Small intestine (tissue), 7 donors: ENCODE measurements at regions not wholly inside any gene's neighbourhood (a gene's known extent, or its start where the extent isn't known, plus 50 kb on each side); places are given as distances from the start of the nearest gene placed in this dataset.

Experiments used
- DNase-seq, 2 donors: peaks; one replicate each; pipeline versions ENCODE4 v3.0.0 to v3.0.0-alpha.2; 2013
- FAIRE-seq: peaks from 2 replicates; lab custom pipeline; 2012; peaks lifted over from hg19 to GRCh38; lab: Jason Lieb, UNC
- H3K27ac ChIP-seq, 3 donors: one replicate each; pipeline ENCODE4 v1.5.1; 2013; ENCODE audit warnings: low read length in 2 of 3, mild to moderate bottlenecking in 2 of 3, control low read depth in 1 of 3, inconsistent platforms in 1 of 3, low read depth in 1 of 3, moderate library complexity in 1 of 3
- H3K27me3 ChIP-seq, 3 donors: one replicate each; pipeline ENCODE4 v1.6.1; 2013; ENCODE audit warnings: low read length in 3 of 3, inconsistent platforms in 1 of 3; ENCODE audit not compliant: control insufficient read depth in 3 of 3, insufficient read depth in 3 of 3
- H3K36me3 ChIP-seq, 3 donors: one replicate each; pipeline ENCODE4 v1.6.1; 2013; ENCODE audit warnings: low read length in 3 of 3, inconsistent platforms in 1 of 3, low read depth in 1 of 3, mild to moderate bottlenecking in 1 of 3, moderate library complexity in 1 of 3; ENCODE audit not compliant: control insufficient read depth in 3 of 3, insufficient read depth in 2 of 3
- H3K4me1 ChIP-seq, 3 donors: one replicate each; pipeline ENCODE4 v1.6.1; 2013; ENCODE audit warnings: low read length in 2 of 3, inconsistent platforms in 1 of 3, low read depth in 1 of 3, mild to moderate bottlenecking in 1 of 3, moderate library complexity in 1 of 3; ENCODE audit not compliant: control insufficient read depth in 3 of 3, insufficient read depth in 2 of 3
- H3K4me3 ChIP-seq, 3 donors: one replicate each; pipeline ENCODE4 v1.5.1; 2013; ENCODE audit warnings: low read length in 3 of 3, control low read depth in 1 of 3, inconsistent platforms in 1 of 3, low read depth in 1 of 3, mild to moderate bottlenecking in 1 of 3, moderate library complexity in 1 of 3
- H3K9me3 ChIP-seq, 2 donors: one replicate each; pipeline ENCODE4 v1.6.1; 2013; ENCODE audit warnings: low read depth in 1 of 2, low read length in 1 of 2; ENCODE audit not compliant: control insufficient read depth in 2 of 2, insufficient read depth in 1 of 2
- WGBS, 3 donors: extraction: QIAGEN DNeasy Blood & Tissue Kit; methylation state at CpG; one replicate each; pipeline ENCODE4 v1.1.7; 2013; 5-methylcytosine and 5-hydroxymethylcytosine counted together
- donor health status: healthy with polysubstance abuse.
- donor health status: control.
- donor health status: control.
- donor health status: Bipolar disorder and iron deficiency.
- donor health status: healthy.

DNA sequence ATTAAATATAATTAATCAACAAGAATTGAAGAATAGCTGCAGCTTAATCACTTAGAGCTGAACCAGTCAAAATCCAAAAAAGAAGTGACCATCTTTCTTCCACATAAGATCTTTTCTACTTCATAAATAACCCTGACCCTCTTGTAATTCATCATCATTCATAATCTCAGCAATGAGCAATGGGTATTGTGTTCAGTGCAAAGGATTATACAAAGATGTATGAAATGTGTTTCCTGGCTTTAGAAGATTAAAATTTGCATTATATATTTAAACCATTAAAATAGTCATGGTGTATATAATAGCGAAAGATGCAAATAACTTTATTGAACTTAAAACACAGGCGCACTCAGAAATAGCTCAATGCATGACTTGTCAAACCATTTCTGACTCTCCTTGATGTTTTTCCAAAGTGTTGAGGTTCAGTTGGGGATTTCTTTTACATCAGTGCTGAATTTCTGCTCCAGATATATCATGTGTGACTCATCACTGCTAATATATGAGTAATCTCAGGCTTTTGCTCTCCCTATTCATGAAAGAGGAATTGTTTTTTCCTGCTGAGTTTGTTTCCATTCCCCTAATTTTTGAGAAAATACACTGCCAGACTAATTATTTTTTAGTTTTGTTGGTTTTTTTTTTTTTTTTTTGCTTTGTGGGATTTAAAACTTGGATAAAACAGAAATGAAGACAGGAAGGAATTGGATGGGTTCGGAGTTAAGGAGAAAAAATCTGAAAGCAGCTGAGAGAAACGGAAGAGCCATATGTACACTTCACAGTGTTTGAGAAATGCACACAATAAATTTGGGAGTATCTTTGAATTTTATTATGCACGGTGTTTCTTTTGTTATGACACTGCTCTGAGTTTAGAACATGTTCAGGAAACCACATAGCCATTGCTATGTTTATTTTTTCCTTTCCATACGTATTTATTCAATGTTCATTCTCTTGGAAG is 290.1 kb upstream of the PCDH7 start:
- WGBS, 3 donors, result 77 to 79% (median 79%) methylated on average over 6 of the region's 6 CpGs
- FAIRE-seq (no peak), DNase-seq (no peak)
- Histone ChIP-seq H3K4me3 (no peak overlapping the region), H3K27me3 (no peaks in the 10 kb centered on the region), H3K9me3 (no peaks in the 10 kb centered on the region), H3K27ac (no peak overlapping the region), H3K4me1 (no peaks in the 10 kb centered on the region), H3K36me3 (no peaks in the 10 kb centered on the region)

DNA sequence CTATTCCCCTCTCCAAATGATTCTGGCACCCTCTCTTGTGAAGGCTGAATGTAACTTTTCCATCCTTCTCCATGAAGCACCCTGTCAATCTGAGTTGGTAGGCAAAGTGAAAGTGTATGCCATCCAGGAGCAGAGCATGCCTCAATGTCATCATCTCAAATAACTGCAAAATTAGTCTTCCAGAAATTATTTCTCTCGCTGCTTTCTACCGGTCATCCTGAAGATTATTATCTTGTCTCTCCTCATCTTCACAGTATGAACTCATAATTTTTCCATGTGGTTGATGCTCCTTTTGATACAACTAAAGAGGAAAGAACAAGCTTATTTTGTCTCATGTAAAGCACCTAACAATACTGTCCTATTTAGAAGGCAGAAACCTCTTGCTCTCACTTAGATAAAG is 285.5 kb upstream of the PCDH7 start:
- FAIRE-seq, result no peak
- 41 to 47% (median 43%) methylated on average over 2 of the region's 2 CpGs for WGBS, 3 donors
- no peak overlapping the region for H3K4me3 ChIP-seq

DNA sequence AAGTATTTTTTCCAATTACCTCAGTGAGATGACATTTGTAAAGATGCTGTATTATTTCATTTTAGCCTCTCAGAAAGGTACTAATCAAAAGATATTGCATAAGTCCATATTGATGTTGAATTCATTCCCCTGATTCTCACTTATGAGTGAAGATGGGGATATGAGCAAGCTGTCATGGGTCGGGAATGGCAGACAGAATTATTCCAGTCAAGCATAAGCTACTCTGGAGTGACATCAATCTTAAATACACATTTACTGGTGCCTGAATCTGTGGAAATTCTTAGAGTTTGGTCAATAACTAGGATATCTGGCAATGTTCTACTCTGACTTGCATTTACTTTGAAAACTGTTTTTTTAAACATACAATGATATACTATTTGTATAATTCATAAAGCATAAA is 283.8 kb upstream of the PCDH7 start:
- 58 to 75% (median 61%) methylated on average over 1 of the region's 1 CpG for WGBS, 3 donors
- no peaks in the 10 kb centered on the region for H3K27me3 ChIP-seq
- no peak overlapping the region for H3K27ac ChIP-seq
- H3K36me3 ChIP-seq, result no peaks in the 10 kb centered on the region
- H3K9me3 ChIP-seq, result no peaks in the 10 kb centered on the region
- H3K4me3 ChIP-seq, result no peak overlapping the region
- FAIRE-seq, result no peak
- H3K4me1 ChIP-seq, result no peaks in the 10 kb centered on the region
- DNase-seq, result no peak

More for the DNA sequence above, 285.5 kb upstream of the PCDH7 start:
- no peak for DNase-seq
- H3K27ac ChIP-seq, result no peak overlapping the region
- no peaks in the 10 kb centered on the region for H3K9me3 ChIP-seq
- H3K4me1 ChIP-seq, result no peaks in the 10 kb centered on the region
- no peaks in the 10 kb centered on the region for H3K27me3 ChIP-seq
- no peaks in the 10 kb centered on the region for H3K36me3 ChIP-seq

DNA sequence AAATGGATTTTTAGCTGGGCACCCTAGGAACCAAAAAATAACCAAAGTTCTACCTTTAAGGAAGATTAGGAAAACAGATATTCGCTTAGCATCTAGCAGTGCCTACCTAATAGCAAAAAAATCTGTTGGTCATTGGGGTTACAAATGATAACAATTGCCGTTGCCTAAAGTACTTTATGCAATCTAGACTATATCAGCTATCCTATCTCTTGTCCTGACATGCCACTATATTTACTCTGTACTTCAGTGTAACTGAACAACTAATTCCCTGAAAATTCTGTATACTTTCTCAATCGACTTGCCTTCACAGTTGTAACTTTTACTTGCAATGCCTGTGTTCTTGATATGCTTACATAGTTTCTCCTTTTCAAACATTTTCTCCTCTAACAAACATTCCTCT is 282.9 kb upstream of the PCDH7 start:
- no peak for DNase-seq
- Histone ChIP-seq H3K4me1 (no peaks in the 10 kb centered on the region), H3K27ac (no peak overlapping the region), H3K36me3 (no peaks in the 10 kb centered on the region), H3K27me3 (no peaks in the 10 kb centered on the region), H3K9me3 (no peaks in the 10 kb centered on the region), H3K4me3 (no peak overlapping the region)
- WGBS, 3 donors, result 47 to 71% (median 61%) methylated on average over 3 of the region's 3 CpGs
- FAIRE-seq, result no peak

DNA sequence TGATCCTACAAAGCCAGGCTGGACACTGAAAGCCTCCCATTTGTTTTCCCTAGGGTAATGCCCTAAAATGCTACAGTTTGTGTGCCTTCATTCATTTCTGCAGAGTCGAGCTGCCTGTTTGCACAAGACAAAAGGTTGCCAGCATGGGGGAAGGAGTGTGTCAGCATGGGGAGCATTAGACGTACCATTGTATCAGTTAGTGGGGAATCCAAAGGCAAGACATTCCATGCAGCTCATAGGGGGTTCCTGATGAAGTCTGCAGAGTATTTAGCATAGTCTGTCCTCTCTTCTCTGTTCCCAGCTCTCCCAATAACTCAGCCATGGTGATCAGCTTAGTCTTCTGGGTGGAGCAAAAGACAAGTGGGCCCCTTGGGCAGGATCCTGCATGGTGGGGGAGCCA is 276.9 kb upstream of the PCDH7 start:
- FAIRE-seq (no peak), DNase-seq (no peak)
- WGBS, 3 donors, result 21 to 43% (median 27%) methylated on average over 2 of the region's 2 CpGs
- H3K4me3 ChIP-seq, result no peak overlapping the region
- H3K4me1 ChIP-seq, result no peaks in the 10 kb centered on the region
- no peaks in the 10 kb centered on the region for H3K27me3 ChIP-seq
- no peak overlapping the region for H3K27ac ChIP-seq
- H3K9me3 ChIP-seq, result no peaks in the 10 kb centered on the region
- no peaks in the 10 kb centered on the region for H3K36me3 ChIP-seq

DNA sequence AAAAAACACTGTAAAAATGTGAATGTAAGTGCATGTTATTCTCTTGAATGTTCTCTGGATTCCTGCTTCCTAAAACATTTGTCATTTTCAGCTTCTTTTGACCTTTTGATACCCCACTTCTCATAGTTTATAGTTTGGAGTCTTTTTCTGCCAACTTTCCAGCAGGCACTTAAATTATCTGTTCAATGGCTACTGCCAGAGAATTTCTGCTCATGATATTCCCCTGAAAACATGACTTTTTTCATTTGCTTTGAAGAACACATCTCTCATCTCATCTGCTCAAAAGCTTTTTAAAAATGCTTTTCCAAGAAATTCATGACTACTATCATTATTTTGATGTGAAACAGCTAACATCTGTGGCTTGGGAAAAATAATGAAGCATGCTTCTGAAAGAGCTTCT is 269.7 kb upstream of the PCDH7 start:
- Histone ChIP-seq H3K9me3 (no peaks in the 10 kb centered on the region), H3K27ac (no peak overlapping the region), H3K4me3 (no peak overlapping the region), H3K4me1 (no peaks in the 10 kb centered on the region), H3K36me3 (no peaks in the 10 kb centered on the region), H3K27me3 (no peaks in the 10 kb centered on the region)
- FAIRE-seq (no peak), DNase-seq (no peak)

DNA sequence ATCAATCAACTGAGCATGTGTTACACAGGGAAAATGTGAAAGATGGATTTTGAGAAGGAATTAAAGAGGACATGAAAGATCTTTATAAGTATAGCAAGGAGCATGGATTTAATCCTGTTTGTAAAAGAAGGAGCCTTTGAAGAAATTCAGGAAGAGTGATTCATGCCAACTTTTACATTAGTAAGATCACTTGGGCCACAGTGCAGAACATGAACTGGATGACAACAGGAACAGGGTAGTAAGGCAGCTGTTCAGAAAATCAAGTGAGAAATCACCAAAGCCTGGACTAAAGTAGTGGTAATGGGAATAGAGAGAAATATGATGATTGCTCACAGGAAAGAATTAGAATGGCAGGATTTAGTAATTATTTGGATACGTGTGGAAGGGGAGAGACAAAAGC is 265.7 kb upstream of the PCDH7 start:
- H3K36me3 ChIP-seq, result no peaks in the 10 kb centered on the region
- FAIRE-seq, result no peak

DNA sequence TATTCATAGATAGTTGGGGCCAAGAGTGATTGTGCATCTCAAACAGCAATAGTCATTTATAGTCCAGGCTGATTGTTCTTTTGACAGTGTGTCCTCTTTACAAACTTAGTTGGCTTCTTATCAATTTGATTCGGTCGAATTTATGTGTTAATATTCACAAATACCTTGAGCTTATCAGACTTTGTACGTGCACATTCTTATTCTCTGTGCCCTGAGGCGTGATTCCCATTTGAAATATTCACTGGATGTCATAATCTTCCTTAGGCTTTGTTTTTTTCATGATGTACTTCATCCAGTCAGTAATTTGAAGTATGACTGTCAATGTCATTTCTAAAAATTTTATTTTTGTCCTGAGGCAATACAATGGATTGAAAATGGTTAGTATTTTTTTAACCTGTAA is 263.5 kb upstream of the PCDH7 start:
- Histone ChIP-seq H3K27ac (no peak overlapping the region), H3K9me3 (no peaks in the 10 kb centered on the region), H3K4me3 (no peak overlapping the region), H3K36me3 (no peaks in the 10 kb centered on the region), H3K27me3 (no peaks in the 10 kb centered on the region), H3K4me1 (no peaks in the 10 kb centered on the region)
- WGBS, 3 donors, result 52 to 81% (median 66%) methylated on average over 4 of the region's 4 CpGs
- FAIRE-seq, result no peak
- DNase-seq, result no peak

More for the DNA sequence above, 265.7 kb upstream of the PCDH7 start:
- H3K4me1 ChIP-seq, result no peaks in the 10 kb centered on the region
- no peak overlapping the region for H3K4me3 ChIP-seq
- WGBS, 3 donors, result 82 to 100% (median 86%) methylated on average over 1 of the region's 1 CpG
- H3K9me3 ChIP-seq, result no peaks in the 10 kb centered on the region
- H3K27me3 ChIP-seq, result no peaks in the 10 kb centered on the region
- no peak for DNase-seq
- no peak overlapping the region for H3K27ac ChIP-seq

DNA sequence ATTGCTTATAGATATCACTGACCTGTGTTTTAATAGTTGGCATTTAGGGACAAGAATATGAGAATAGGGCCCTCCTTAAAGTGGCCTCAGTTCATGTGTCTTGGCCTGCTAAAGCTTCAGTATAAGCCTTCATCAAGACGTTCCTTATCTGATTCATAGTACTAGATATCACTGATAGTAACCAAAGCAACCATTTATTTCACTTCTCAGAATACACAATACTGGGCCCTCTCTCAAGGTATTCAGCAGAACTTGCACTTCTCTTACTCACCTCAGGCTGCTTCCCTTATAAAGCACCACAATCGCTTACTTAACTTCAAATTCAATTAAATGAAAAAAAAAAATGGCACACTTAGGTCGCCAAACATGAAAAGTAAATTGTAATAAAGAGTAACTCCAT is 259.4 kb upstream of the PCDH7 start:
- no peak overlapping the region for H3K4me3 ChIP-seq
- no peak for DNase-seq
- no peak for FAIRE-seq
- H3K9me3 ChIP-seq, result no peaks in the 10 kb centered on the region
- H3K27me3 ChIP-seq, result no peaks in the 10 kb centered on the region
- no peaks in the 10 kb centered on the region for H3K36me3 ChIP-seq
- WGBS, 3 donors, result 43 to 56% (median 51%) methylated on average over 3 of the region's 3 CpGs
- H3K27ac ChIP-seq, result no peak overlapping the region
- no peaks in the 10 kb centered on the region for H3K4me1 ChIP-seq
